GM23338 (cell line): ENCODE measurements at regions not wholly inside any gene's neighbourhood (a gene's known extent, or its start where the extent isn't known, plus 50 kb on each side); places are given as distances from the start of the nearest gene placed in this dataset.

Experiments used
- CREB1 ChIP-seq: fragments of 250-450 bp; sonication (Bioruptor Pico); IDR thresholded peaks from 2 replicates; pipeline ENCODE4 v1.5.0; 2020; ENCODE audit warnings: low read depth, mild to moderate bottlenecking, moderate library complexity
- EZH2 ChIP-seq: fragments of 200-600 bp; sonication (generic); IDR thresholded peaks from one replicate; pipeline ENCODE4 v1.8.0; 2017; ENCODE audit warnings: antibody characterized with exemption, mild to moderate bottlenecking, low read depth; ENCODE audit not compliant: unreplicated experiment
- EZH2phosphoT487 ChIP-seq: fragments of 200-600 bp; sonication (generic); IDR thresholded peaks from one replicate; pipeline ENCODE4 v1.8.1; 2018; ENCODE audit warnings: antibody characterized with exemption; ENCODE audit not compliant: unreplicated experiment
- JUNB ChIP-seq: IDR thresholded peaks from one replicate; pipeline ENCODE4 v1.6.1; 2016; ENCODE audit warnings: antibody characterized with exemption; ENCODE audit not compliant: unreplicated experiment
- POLR2AphosphoS5 ChIP-seq: IDR thresholded peaks from 2 replicates; pipeline ENCODE4 v1.6.1; 2016; ENCODE audit warnings: antibody characterized with exemption, low read depth
- STAT1 ChIP-seq: IDR thresholded peaks from one replicate; pipeline ENCODE4 v1.6.1; 2016; ENCODE audit warnings: antibody characterized with exemption; ENCODE audit not compliant: unreplicated experiment
- ZNF114 ChIP-seq: fragments of 250-450 bp; sonication (Bioruptor Pico); IDR thresholded peaks from 2 replicates; pipeline ENCODE4 v1.5.0; 2020; ENCODE audit warnings: mild to moderate bottlenecking, moderate library complexity
- ZNF331 ChIP-seq: fragments of 250-450 bp; sonication (Bioruptor Pico); IDR thresholded peaks from 2 replicates; pipeline ENCODE4 v1.5.0; 2020; ENCODE audit warnings: low read depth, mild to moderate bottlenecking, moderate library complexity
- TF ChIP-seq, protein P1 (sequence below), 2 experiments: fragments of 200-600 bp in 1 of 2; sonication (generic) in 1 of 2; conservative IDR thresholded peaks; 2 replicates each; pipeline versions ENCODE4 v1.5.1 to v1.6.1; 2016 to 2017; ENCODE audit warnings: antibody characterized with exemption in 2 of 2, low read depth in 2 of 2, mild to moderate bottlenecking in 2 of 2, moderate library complexity in 1 of 2
- TF ChIP-seq, protein P2 (sequence below): IDR thresholded peaks from 2 replicates; pipeline ENCODE4 v1.6.1; 2016; ENCODE audit warnings: antibody characterized with exemption
- TF ChIP-seq, protein P3 (sequence below): IDR thresholded peaks from one replicate; pipeline ENCODE4 v1.6.1; 2018; ENCODE audit warnings: antibody characterized with exemption; ENCODE audit not compliant: unreplicated experiment
- TF ChIP-seq, protein P4 (sequence below): fragments of 250-450 bp; sonication (Bioruptor Pico); IDR thresholded peaks from 2 replicates; pipeline ENCODE4 v1.5.0; 2020; ENCODE audit warnings: mild to moderate bottlenecking, moderate library complexity

DNA sequence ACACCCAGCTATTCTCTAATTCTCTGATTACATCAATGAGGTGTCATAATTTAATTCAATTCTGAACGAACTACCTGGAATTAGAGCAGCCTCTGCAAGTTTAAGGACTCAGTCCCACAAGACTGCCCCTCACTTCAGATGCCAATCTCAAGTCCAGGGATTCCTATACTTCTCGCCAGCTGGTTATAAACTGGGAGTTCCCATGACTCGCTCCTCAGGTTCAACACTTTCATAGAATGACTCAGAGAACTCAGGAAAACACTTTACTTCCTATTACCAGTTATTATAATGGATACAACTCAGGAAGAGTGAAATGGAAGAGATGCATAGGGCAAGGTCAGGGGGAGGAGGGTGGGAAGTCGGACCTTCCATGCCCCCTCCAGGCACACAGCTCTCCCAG, 112.3 kb upstream of the ATP5MC3 start:
- TF ChIP-seq, protein P1, sequence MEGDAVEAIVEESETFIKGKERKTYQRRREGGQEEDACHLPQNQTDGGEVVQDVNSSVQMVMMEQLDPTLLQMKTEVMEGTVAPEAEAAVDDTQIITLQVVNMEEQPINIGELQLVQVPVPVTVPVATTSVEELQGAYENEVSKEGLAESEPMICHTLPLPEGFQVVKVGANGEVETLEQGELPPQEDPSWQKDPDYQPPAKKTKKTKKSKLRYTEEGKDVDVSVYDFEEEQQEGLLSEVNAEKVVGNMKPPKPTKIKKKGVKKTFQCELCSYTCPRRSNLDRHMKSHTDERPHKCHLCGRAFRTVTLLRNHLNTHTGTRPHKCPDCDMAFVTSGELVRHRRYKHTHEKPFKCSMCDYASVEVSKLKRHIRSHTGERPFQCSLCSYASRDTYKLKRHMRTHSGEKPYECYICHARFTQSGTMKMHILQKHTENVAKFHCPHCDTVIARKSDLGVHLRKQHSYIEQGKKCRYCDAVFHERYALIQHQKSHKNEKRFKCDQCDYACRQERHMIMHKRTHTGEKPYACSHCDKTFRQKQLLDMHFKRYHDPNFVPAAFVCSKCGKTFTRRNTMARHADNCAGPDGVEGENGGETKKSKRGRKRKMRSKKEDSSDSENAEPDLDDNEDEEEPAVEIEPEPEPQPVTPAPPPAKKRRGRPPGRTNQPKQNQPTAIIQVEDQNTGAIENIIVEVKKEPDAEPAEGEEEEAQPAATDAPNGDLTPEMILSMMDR (conservative IDR thresholded peaks at IDR 0.05; ENCODE audit: low read depth in 2 of 2) = no peak
- TF ChIP-seq EZH2phosphoT487 (no peak), EZH2 (no peak), POLR2AphosphoS5 (no peak), JUNB (no peak), CREB1 (no peak), STAT1 (no peak), ZNF114 (no peak), ZNF331 (CRISPR knock-in tag) (no peak)
- TF ChIP-seq, protein P2, sequence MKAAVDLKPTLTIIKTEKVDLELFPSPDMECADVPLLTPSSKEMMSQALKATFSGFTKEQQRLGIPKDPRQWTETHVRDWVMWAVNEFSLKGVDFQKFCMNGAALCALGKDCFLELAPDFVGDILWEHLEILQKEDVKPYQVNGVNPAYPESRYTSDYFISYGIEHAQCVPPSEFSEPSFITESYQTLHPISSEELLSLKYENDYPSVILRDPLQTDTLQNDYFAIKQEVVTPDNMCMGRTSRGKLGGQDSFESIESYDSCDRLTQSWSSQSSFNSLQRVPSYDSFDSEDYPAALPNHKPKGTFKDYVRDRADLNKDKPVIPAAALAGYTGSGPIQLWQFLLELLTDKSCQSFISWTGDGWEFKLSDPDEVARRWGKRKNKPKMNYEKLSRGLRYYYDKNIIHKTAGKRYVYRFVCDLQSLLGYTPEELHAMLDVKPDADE = no peak
- TF ChIP-seq, protein P3, sequence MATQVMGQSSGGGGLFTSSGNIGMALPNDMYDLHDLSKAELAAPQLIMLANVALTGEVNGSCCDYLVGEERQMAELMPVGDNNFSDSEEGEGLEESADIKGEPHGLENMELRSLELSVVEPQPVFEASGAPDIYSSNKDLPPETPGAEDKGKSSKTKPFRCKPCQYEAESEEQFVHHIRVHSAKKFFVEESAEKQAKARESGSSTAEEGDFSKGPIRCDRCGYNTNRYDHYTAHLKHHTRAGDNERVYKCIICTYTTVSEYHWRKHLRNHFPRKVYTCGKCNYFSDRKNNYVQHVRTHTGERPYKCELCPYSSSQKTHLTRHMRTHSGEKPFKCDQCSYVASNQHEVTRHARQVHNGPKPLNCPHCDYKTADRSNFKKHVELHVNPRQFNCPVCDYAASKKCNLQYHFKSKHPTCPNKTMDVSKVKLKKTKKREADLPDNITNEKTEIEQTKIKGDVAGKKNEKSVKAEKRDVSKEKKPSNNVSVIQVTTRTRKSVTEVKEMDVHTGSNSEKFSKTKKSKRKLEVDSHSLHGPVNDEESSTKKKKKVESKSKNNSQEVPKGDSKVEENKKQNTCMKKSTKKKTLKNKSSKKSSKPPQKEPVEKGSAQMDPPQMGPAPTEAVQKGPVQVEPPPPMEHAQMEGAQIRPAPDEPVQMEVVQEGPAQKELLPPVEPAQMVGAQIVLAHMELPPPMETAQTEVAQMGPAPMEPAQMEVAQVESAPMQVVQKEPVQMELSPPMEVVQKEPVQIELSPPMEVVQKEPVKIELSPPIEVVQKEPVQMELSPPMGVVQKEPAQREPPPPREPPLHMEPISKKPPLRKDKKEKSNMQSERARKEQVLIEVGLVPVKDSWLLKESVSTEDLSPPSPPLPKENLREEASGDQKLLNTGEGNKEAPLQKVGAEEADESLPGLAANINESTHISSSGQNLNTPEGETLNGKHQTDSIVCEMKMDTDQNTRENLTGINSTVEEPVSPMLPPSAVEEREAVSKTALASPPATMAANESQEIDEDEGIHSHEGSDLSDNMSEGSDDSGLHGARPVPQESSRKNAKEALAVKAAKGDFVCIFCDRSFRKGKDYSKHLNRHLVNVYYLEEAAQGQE = no peak
- TF ChIP-seq, protein P4, sequence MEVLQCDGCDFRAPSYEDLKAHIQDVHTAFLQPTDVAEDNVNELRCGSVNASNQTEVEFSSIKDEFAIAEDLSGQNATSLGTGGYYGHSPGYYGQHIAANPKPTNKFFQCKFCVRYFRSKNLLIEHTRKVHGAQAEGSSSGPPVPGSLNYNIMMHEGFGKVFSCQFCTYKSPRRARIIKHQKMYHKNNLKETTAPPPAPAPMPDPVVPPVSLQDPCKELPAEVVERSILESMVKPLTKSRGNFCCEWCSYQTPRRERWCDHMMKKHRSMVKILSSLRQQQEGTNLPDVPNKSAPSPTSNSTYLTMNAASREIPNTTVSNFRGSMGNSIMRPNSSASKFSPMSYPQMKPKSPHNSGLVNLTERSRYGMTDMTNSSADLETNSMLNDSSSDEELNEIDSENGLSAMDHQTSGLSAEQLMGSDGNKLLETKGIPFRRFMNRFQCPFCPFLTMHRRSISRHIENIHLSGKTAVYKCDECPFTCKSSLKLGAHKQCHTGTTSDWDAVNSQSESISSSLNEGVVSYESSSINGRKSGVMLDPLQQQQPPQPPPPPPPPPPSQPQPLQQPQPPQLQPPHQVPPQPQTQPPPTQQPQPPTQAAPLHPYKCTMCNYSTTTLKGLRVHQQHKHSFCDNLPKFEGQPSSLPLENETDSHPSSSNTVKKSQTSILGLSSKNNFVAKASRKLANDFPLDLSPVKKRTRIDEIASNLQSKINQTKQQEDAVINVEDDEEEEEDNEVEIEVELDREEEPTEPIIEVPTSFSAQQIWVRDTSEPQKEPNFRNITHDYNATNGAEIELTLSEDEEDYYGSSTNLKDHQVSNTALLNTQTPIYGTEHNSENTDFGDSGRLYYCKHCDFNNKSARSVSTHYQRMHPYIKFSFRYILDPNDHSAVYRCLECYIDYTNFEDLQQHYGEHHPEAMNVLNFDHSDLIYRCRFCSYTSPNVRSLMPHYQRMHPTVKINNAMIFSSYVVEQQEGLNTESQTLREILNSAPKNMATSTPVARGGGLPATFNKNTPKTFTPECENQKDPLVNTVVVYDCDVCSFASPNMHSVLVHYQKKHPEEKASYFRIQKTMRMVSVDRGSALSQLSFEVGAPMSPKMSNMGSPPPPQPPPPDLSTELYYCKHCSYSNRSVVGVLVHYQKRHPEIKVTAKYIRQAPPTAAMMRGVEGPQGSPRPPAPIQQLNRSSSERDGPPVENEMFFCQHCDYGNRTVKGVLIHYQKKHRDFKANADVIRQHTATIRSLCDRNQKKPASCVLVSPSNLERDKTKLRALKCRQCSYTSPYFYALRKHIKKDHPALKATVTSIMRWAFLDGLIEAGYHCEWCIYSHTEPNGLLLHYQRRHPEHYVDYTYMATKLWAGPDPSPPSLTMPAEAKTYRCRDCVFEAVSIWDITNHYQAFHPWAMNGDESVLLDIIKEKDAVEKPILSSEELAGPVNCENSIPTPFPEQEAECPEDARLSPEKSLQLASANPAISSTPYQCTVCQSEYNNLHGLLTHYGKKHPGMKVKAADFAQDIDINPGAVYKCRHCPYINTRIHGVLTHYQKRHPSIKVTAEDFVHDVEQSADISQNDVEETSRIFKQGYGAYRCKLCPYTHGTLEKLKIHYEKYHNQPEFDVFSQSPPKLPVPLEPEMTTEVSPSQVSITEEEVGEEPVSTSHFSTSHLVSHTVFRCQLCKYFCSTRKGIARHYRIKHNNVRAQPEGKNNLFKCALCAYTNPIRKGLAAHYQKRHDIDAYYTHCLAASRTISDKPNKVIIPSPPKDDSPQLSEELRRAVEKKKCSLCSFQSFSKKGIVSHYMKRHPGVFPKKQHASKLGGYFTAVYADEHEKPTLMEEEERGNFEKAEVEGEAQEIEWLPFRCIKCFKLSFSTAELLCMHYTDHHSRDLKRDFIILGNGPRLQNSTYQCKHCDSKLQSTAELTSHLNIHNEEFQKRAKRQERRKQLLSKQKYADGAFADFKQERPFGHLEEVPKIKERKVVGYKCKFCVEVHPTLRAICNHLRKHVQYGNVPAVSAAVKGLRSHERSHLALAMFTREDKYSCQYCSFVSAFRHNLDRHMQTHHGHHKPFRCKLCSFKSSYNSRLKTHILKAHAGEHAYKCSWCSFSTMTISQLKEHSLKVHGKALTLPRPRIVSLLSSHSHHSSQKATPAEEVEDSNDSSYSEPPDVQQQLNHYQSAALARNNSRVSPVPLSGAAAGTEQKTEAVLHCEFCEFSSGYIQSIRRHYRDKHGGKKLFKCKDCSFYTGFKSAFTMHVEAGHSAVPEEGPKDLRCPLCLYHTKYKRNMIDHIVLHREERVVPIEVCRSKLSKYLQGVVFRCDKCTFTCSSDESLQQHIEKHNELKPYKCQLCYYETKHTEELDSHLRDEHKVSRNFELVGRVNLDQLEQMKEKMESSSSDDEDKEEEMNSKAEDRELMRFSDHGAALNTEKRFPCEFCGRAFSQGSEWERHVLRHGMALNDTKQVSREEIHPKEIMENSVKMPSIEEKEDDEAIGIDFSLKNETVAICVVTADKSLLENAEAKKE (CRISPR knock-in tag) = no peak
